Thyroid gland (tissue), 4 donors: ENCODE measurements at regions not wholly inside any gene's neighbourhood (a gene's known extent, or its start where the extent isn't known, plus 50 kb on each side); places are given as distances from the start of the nearest gene placed in this dataset.

Experiments used
- DNase-seq, 2 donors: peaks; one replicate each; pipeline ENCODE4 v3.0.0-alpha.2; 2019
- H3K27ac ChIP-seq, 3 donors: fragments of 200-600 bp; sonication (generic); 1 replicate in 2 of 3; 2 replicates in 1 of 3; pipeline ENCODE4 v1.5.1; 2016 to 2019; ENCODE audit warnings: mild to moderate bottlenecking in 1 of 3, moderate library complexity in 1 of 3
- H3K27me3 ChIP-seq: fragments of 200-600 bp; sonication (generic); one replicate; pipeline ENCODE4 v1.5.1; 2019
- H3K36me3 ChIP-seq, 2 donors: fragments of 200-600 bp; sonication (generic); one replicate each; pipeline ENCODE4 v1.5.1; 2016 to 2019
- H3K4me1 ChIP-seq, 2 donors: fragments of 200-600 bp; sonication (generic); one replicate each; pipeline ENCODE4 v1.5.1; 2017 to 2019
- H3K4me3 ChIP-seq, 3 donors: fragments of 200-600 bp; sonication (generic); replicated peaks in 1 of 3; 1 replicate in 2 of 3; 2 replicates in 1 of 3; pipeline ENCODE4 v1.5.1; 2016; ENCODE audit warnings: mild to moderate bottlenecking in 1 of 3
- H3K9me3 ChIP-seq: fragments of 200-600 bp; sonication (generic); one replicate; pipeline ENCODE4 v1.5.1; 2017
- POLR2A ChIP-seq, 2 donors: fragments of 450-650 bp; IDR thresholded peaks; one replicate each; pipeline ENCODE4 v1.6.1; 2017; ENCODE audit warnings: antibody characterized with exemption in 2 of 2, mild to moderate bottlenecking in 2 of 2, moderate library complexity in 1 of 2
- WGBS, 2 donors: methylation state at CpG; one replicate each; pipeline ENCODE4 v1.1.5; 2017; 5-methylcytosine and 5-hydroxymethylcytosine counted together
- intact Hi-C: fragments of 100-400 bp; cut with DNase I; formaldehyde crosslinking; loops from one replicate; pipeline ENCODE4 v1.15.1; 2023
- TF ChIP-seq, protein P1 (sequence below), 6 experiments: fragments of 200-600 bp in 3 of 6; fragments of 450-650 bp in 3 of 6; sonication (generic) in 3 of 6; IDR thresholded peaks; one replicate each; pipeline ENCODE4 v1.5.1; 2016 to 2019; ENCODE audit warnings: antibody characterized with exemption in 6 of 6, mild to moderate bottlenecking in 2 of 6, inconsistent platforms in 1 of 6, moderate library complexity in 1 of 6

DNA sequence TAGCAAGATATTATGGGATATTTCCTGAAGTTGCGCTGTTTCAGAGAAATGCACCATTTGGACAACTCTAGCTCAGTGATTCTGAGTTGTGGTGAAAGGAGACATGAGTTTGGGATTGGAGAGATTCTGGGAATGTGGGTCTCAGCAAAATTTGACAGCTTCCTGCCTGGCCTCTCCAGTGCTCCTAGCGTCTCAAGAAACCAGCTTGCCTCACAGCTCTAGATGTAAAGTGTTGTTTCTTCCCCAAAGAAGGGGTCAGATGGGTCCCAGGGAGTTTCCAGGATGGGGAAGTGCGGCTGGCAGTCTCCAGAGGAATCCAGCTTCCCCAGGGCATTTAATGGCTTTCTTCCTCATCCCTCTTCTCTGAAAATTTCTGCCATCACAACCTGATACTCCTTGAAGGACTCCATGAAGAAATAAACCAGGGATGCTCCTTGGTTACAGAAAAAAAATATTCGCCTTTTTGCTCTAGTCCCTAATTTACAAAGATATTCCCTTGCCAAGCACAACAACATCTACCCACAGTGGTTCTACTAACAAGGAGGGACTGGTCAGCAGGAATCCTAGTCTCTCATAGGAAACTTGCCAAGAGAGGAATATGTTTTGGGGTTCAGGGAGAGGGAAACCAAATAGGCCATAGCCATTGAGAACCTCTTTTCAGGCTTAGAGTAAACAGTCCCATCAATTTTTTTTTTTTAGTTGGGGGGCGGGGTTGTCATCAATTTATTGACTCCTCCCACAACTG is 185.4 kb upstream of the E2F8 start:
- Histone ChIP-seq H3K9me3 (no peaks in the 10 kb centered on the region), H3K36me3 (no peaks in the 10 kb centered on the region), H3K27ac (peak overlapping the region in 2 of 3 donors; percentile 22 to 47), H3K4me3 (no peak overlapping the region), H3K27me3 (no peaks in the 10 kb centered on the region), H3K4me1 (peaks cover 57 to 79% of the 10 kb centered on the region in 2 donors)
- 77 to 80% methylated on average over 5 of the region's 5 CpGs for WGBS, 2 donors
- no peak for DNase-seq
- intact Hi-C loops: no loop called here
- TF ChIP-seq, protein P1, sequence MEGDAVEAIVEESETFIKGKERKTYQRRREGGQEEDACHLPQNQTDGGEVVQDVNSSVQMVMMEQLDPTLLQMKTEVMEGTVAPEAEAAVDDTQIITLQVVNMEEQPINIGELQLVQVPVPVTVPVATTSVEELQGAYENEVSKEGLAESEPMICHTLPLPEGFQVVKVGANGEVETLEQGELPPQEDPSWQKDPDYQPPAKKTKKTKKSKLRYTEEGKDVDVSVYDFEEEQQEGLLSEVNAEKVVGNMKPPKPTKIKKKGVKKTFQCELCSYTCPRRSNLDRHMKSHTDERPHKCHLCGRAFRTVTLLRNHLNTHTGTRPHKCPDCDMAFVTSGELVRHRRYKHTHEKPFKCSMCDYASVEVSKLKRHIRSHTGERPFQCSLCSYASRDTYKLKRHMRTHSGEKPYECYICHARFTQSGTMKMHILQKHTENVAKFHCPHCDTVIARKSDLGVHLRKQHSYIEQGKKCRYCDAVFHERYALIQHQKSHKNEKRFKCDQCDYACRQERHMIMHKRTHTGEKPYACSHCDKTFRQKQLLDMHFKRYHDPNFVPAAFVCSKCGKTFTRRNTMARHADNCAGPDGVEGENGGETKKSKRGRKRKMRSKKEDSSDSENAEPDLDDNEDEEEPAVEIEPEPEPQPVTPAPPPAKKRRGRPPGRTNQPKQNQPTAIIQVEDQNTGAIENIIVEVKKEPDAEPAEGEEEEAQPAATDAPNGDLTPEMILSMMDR (IDR thresholded peaks at IDR 0.05): no peak

- WGBS, 2 donors: 12 to 22% methylated on average over 7 of the region's 7 CpGs
- Histone ChIP-seq H3K27ac (peak overlapping the region; percentile 90 to 96 (median 91)), H3K4me3 (no peak overlapping the region), H3K27me3 (no peaks in the 10 kb centered on the region), H3K4me1 (peaks cover 61 to 81% of the 10 kb centered on the region in 2 donors), H3K36me3 (no peaks in the 10 kb centered on the region), H3K9me3 (no peaks in the 10 kb centered on the region)
- TF ChIP-seq, protein P1 (IDR thresholded peaks at IDR 0.05): no peak
- peak in 1 of 2 donors; percentile 74 for TF ChIP-seq POLR2A (IDR thresholded peaks at IDR 0.05)
- DNase-seq: peak; percentile 97 to 98
- intact Hi-C loops: no loop called here
These were observed 181.5 kb upstream of the E2F8 start for GRCh38 chr11:19422276-19422675.

GRCh38 chr11:19420868-19421533 is 180.3 kb upstream of the E2F8 start:
- H3K4me1 ChIP-seq: peaks cover 51 to 71% of the 10 kb centered on the region in 2 donors
- no peaks in the 10 kb centered on the region for H3K27me3 ChIP-seq
- H3K27ac ChIP-seq: peak overlapping the region; percentile 85 to 96 (median 90)
- H3K4me3 ChIP-seq: no peak overlapping the region
- H3K9me3 ChIP-seq: no peaks in the 10 kb centered on the region
- WGBS, 2 donors: 61 to 72% methylated on average over 6 of the region's 6 CpGs
- TF ChIP-seq POLR2A (IDR thresholded peaks at IDR 0.05): no peak
- TF ChIP-seq, protein P1 (IDR thresholded peaks at IDR 0.05): no peak
- H3K36me3 ChIP-seq: no peaks in the 10 kb centered on the region
- intact Hi-C loops: no loop called here
- no peak for DNase-seq

GRCh38 chr11:19419808-19420207 is 179.1 kb upstream of the E2F8 start:
- Histone ChIP-seq H3K36me3 (no peaks in the 10 kb centered on the region), H3K9me3 (no peaks in the 10 kb centered on the region), H3K27ac (peak overlapping the region; percentile 85 to 96 (median 90)), H3K27me3 (no peaks in the 10 kb centered on the region), H3K4me1 (peaks cover 50 to 63% of the 10 kb centered on the region in 2 donors), H3K4me3 (no peak overlapping the region)
- DNase-seq: peak; percentile 50 to 57
- WGBS, 2 donors: 61 to 63% methylated on average over 7 of the region's 7 CpGs
- TF ChIP-seq, protein P1 (IDR thresholded peaks at IDR 0.05): no peak
- TF ChIP-seq POLR2A (IDR thresholded peaks at IDR 0.05): peak in 1 of 2 donors; percentile 37
- intact Hi-C loops: no loop called here
